IMR-90 (cell line): ENCODE measurements at regions not wholly inside any gene's neighbourhood (a gene's known extent, or its start where the extent isn't known, plus 50 kb on each side); places are given as distances from the start of the nearest gene placed in this dataset.

Experiments used
- ATAC-seq: fragments of 200-7000 bp; cut with Tn5 transposase; 2 replicates; pipeline ENCODE4 v1.9.1; 2020; ENCODE audit warnings: low read depth, mild to moderate bottlenecking, moderate library complexity
- BruUV-seq: library from RNA; stranded (reverse); fragments of 400-500 nt; replicated peaks from 2 replicates; lab custom pipeline; 2021; lab: Mats Ljungman, UMichigan
- CTCF ChIA-PET: fragments of 300-600 bp; formaldehyde crosslinking; extraction: SDS; loops from one replicate; lab custom pipeline; 2021; ENCODE audit warnings: antibody characterized with exemption; lab: Yijun Ruan, JAX
- POLR2A ChIA-PET: fragments of 300-600 bp; sonication (Branson Sonifier 250); formaldehyde crosslinking; loops from one replicate; lab custom pipeline; 2022; ENCODE audit warnings: antibody characterized with exemption; ENCODE audit not compliant: unreplicated experiment; lab: Charles Lee
- DNase-seq: peaks from one replicate; pipeline ENCODE4 v3.0.0; 2013
- H2AFZ ChIP-seq: replicated peaks from 2 replicates; pipeline ENCODE3; 2013; ENCODE audit warnings: low read length, mild to moderate bottlenecking; ENCODE audit not compliant: poor library complexity
- H2AK5ac ChIP-seq: 2 replicates; pipeline ENCODE4 v1.6.1; 2013; ENCODE audit warnings: low read depth, low read length, inconsistent platforms
- H2AK9ac ChIP-seq: replicated peaks from 2 replicates; pipeline ENCODE3; 2013; ENCODE audit warnings: mild to moderate bottlenecking, low read depth, low read length, moderate library complexity; ENCODE audit not compliant: poor library complexity
- H2BK120ac ChIP-seq: 2 replicates; pipeline ENCODE4 v1.6.1; 2013; ENCODE audit warnings: low read depth, low read length, inconsistent platforms
- H2BK15ac ChIP-seq: 3 replicates; pipeline ENCODE4 v1.6.1; 2013; ENCODE audit warnings: low read depth, low read length, inconsistent platforms
- H2BK20ac ChIP-seq: 2 replicates; pipeline ENCODE4 v1.6.1; 2013; ENCODE audit warnings: low read depth, mild to moderate bottlenecking, inconsistent platforms, low read length, moderate library complexity
- H2BK5ac ChIP-seq: 2 replicates; pipeline ENCODE4 v1.6.1; 2013; ENCODE audit warnings: mild to moderate bottlenecking, low read depth, low read length, inconsistent platforms; ENCODE audit not compliant: poor library complexity, severe bottlenecking
- H3K14ac ChIP-seq: replicated peaks from 2 replicates; pipeline ENCODE4 v1.6.1; 2013; ENCODE audit warnings: low read depth, low read length, inconsistent platforms
- H3K18ac ChIP-seq: 2 replicates; pipeline ENCODE4 v1.6.1; 2013; ENCODE audit warnings: low read depth, low read length, control low read depth
- H3K23ac ChIP-seq: 2 replicates; pipeline ENCODE4 v1.6.1; 2013; ENCODE audit warnings: low read depth, low read length, inconsistent platforms
- H3K27ac ChIP-seq: 2 replicates; pipeline ENCODE4 v1.5.1; 2013; ENCODE audit warnings: mild to moderate bottlenecking, control low read depth, low read length; ENCODE audit not compliant: insufficient read depth
- H3K27me3 ChIP-seq: 2 replicates; pipeline ENCODE4 v1.6.1; 2013; ENCODE audit warnings: low read length; ENCODE audit not compliant: control insufficient read depth, insufficient read depth
- H3K36me3 ChIP-seq: 2 replicates; pipeline ENCODE4 v1.6.1; 2013; ENCODE audit warnings: low read length, mixed read lengths; ENCODE audit not compliant: control insufficient read depth, insufficient read depth
- H3K4ac ChIP-seq: 2 replicates; pipeline ENCODE4 v1.6.1; 2013; ENCODE audit warnings: low read depth, low read length, inconsistent platforms
- H3K4me1 ChIP-seq: 2 replicates; pipeline ENCODE4 v1.6.1; 2013; ENCODE audit warnings: low read length, mixed read lengths; ENCODE audit not compliant: control insufficient read depth, insufficient read depth
- H3K4me2 ChIP-seq: 2 replicates; pipeline ENCODE4 v1.6.1; 2013; ENCODE audit warnings: low read depth, mild to moderate bottlenecking, control low read depth, low read length, moderate library complexity
- H3K4me3 ChIP-seq: 2 replicates; pipeline ENCODE4 v1.5.1; 2013; ENCODE audit warnings: low read depth, mild to moderate bottlenecking, control low read depth, low read length, moderate library complexity; ENCODE audit not compliant: insufficient read depth
- H3K56ac ChIP-seq: 2 replicates; pipeline ENCODE4 v1.6.1; 2013; ENCODE audit warnings: low read length, inconsistent platforms; ENCODE audit not compliant: insufficient read depth; ENCODE audit errors: extremely low read depth
- H3K79me1 ChIP-seq, 2 experiments: 2 replicates each; pipeline ENCODE4 v1.6.1; 2013; ENCODE audit warnings: low read length in 2 of 2, inconsistent platforms in 1 of 2, low read depth in 1 of 2
- H3K9ac ChIP-seq: 2 replicates; pipeline ENCODE4 v1.6.1; 2013; ENCODE audit warnings: low read depth, low read length, control low read depth
- H3K9me1 ChIP-seq: 2 replicates; pipeline ENCODE4 v1.6.1; 2013; ENCODE audit warnings: low read length, inconsistent platforms; ENCODE audit not compliant: insufficient read depth
- H3K9me3 ChIP-seq: 2 replicates; pipeline ENCODE4 v1.6.1; 2013; ENCODE audit warnings: low read length; ENCODE audit not compliant: control insufficient read depth, insufficient read depth
- H4K20me1 ChIP-seq: 2 replicates; pipeline ENCODE4 v1.6.1; 2013; ENCODE audit warnings: low read length, inconsistent platforms; ENCODE audit not compliant: insufficient read depth
- H4K5ac ChIP-seq: 2 replicates; pipeline ENCODE4 v1.6.1; 2013; ENCODE audit warnings: mild to moderate bottlenecking, low read depth, low read length, control low read depth
- H4K8ac ChIP-seq, 2 experiments: 2 replicates each; pipeline ENCODE4 v1.6.1; 2013; ENCODE audit warnings: low read depth in 2 of 2, low read length in 2 of 2, control low read depth in 1 of 2, inconsistent platforms in 1 of 2
- H4K91ac ChIP-seq: 2 replicates; pipeline ENCODE4 v1.6.1; 2013; ENCODE audit warnings: low read depth, low read length, inconsistent platforms; ENCODE audit not compliant: insufficient read depth
- RCOR1 ChIP-seq: IDR thresholded peaks from 2 replicates; pipeline ENCODE4 v1.6.1; 2012; ENCODE audit warnings: mild to moderate bottlenecking, low read length, improper control_type of control experiment; ENCODE audit not compliant: insufficient replicate concordance
- WGBS, 2 experiments: methylation state at CpG; one replicate each; pipeline versions ENCODE4 v1.1.5 to v1.1.7; 2013; ENCODE audit warnings: missing lambda C conversion rate in 2 of 2; ENCODE audit not compliant: insufficient read length in 1 of 2; ENCODE audit errors: extremely low coverage in 2 of 2; 5-methylcytosine and 5-hydroxymethylcytosine counted together
- dilution Hi-C: fragments of 300-500 bp; cut with HindIII; formaldehyde crosslinking; loops from one replicate; pipeline ENCODE4 v1.14.3; 2018; ENCODE audit warnings: low sequenced_read_pairs; ENCODE audit not compliant: unreplicated experiment
- in situ Hi-C: fragments of 300-500 bp; cut with MboI; formaldehyde crosslinking; loops from 3 replicates; pipeline ENCODE4 v1.14.3; 2019; ENCODE audit warnings: low sequenced_read_pairs, inconsistent platforms, mixed read lengths
- intact Hi-C: fragments of 100-400 bp; cut with micrococcal nuclease; formaldehyde crosslinking; loops from 2 replicates; pipeline ENCODE4 v1.10.0; 2022

DNA sequence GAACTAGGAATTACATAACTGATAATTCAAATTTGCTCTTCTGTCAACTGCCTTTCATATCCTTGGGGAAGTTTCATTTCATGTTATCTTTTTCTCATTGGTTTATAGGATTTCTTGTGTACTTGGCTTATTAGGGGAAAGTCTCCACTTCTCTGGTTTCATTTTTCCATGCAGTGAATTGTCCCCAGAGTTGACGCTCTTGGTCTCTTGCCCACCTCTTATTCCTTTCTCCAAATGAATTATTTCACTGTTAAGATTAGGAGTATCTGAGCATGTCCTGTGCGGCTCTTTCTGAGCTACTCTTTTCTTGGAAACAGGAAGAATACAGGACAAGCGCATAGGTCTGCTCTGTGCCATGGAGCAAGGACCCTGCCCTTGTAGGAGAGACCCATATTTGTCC is 104.8 kb downstream of the POSTN start:
- H4K20me1 ChIP-seq, result no peaks in the 10 kb centered on the region
- intact Hi-C loops, result no loop called here
- dilution Hi-C loops, result no loop called here
- no peak overlapping the region for H4K91ac ChIP-seq
- H3K56ac ChIP-seq, result no peak overlapping the region
- H3K9me3 ChIP-seq, result no peaks in the 10 kb centered on the region
- no CpG with 5 or more reads among the region's 3 CpGs for WGBS, 2 experiments
- ChIA-PET POLR2A (no interaction called here), CTCF (no interaction called here)
- H3K18ac ChIP-seq, result no peak overlapping the region
- H3K9me1 ChIP-seq, result peaks cover 3% of the 10 kb centered on the region; the same call in 1 of the 2 replicates
- H3K79me1 ChIP-seq, result no peaks in the 10 kb centered on the region
- TF ChIP-seq RCOR1, result no peak
- H3K23ac ChIP-seq, result no peak overlapping the region
- no peak overlapping the region for H4K8ac ChIP-seq
- H3K9ac ChIP-seq, result no peak overlapping the region
- no peaks in the 10 kb centered on the region for H3K27me3 ChIP-seq
- H2AK5ac ChIP-seq, result no peak overlapping the region
- no peak overlapping the region for H2BK20ac ChIP-seq
- H2AK9ac ChIP-seq, result no peak overlapping the region
- H2BK5ac ChIP-seq, result no peak overlapping the region
- H3K27ac ChIP-seq, result no peak overlapping the region
- no peak for ATAC-seq
- no peaks in the 10 kb centered on the region for H3K36me3 ChIP-seq
- no peak overlapping the region for H3K4me2 ChIP-seq
- no peak overlapping the region for H3K14ac ChIP-seq
- peaks cover 2% of the 10 kb centered on the region; the same call in 1 of the 2 replicates for H3K4me1 ChIP-seq
- no peak overlapping the region for H2BK120ac ChIP-seq
- H2AFZ ChIP-seq, result no peak overlapping the region
- no TSS peak for BruUV-seq
- no peak for DNase-seq
- H3K4ac ChIP-seq, result no peak overlapping the region
- in situ Hi-C loops, result no loop called here
- 0 out of 3 replicates have a peak overlapping the region, but pooled peaks have one; percentile 48 for H2BK15ac ChIP-seq
- no peak overlapping the region for H4K5ac ChIP-seq
- no peak overlapping the region for H3K4me3 ChIP-seq
